Spleen (tissue), 11 donors: ENCODE measurements at regions not wholly inside any gene's neighbourhood (a gene's known extent, or its start where the extent isn't known, plus 50 kb on each side); places are given as distances from the start of the nearest gene placed in this dataset.

Experiments
- DNase-seq: peaks from one replicate; pipeline ENCODE4 v3.0.0-alpha.2; 2020
- H3K27ac ChIP-seq, 8 donors: fragments of 200-600 bp; sonication (generic) in 7 of 8; 1 replicate in 4 of 8; 2 replicates in 4 of 8; pipeline versions ENCODE4 v1.5.0 to v1.8.0; 2016 to 2021; ENCODE audit warnings: inconsistent platforms in 4 of 8, mild to moderate bottlenecking in 4 of 8, moderate library complexity in 1 of 8
- H3K27me3 ChIP-seq, 7 donors: fragments of 200-600 bp; sonication (generic) in 6 of 7; replicated peaks in 1 of 7; 1 replicate in 4 of 7; 2 replicates in 3 of 7; pipeline versions ENCODE4 v1.5.0 to v1.8.0; 2016 to 2021; ENCODE audit warnings: inconsistent platforms in 3 of 7, mild to moderate bottlenecking in 1 of 7
- H3K36me3 ChIP-seq, 6 donors: fragments of 200-600 bp; sonication (generic) in 5 of 6; 1 replicate in 4 of 6; 2 replicates in 2 of 6; pipeline versions ENCODE4 v1.5.0 to v1.8.0; 2016 to 2021; ENCODE audit warnings: inconsistent platforms in 2 of 6
- H3K4me1 ChIP-seq, 6 donors: fragments of 200-600 bp; sonication (generic) in 5 of 6; 1 replicate in 3 of 6; 2 replicates in 3 of 6; pipeline versions ENCODE4 v1.5.0 to v1.8.0; 2016 to 2021; ENCODE audit warnings: inconsistent platforms in 3 of 6
- H3K4me3 ChIP-seq, 8 donors: fragments of 200-600 bp; sonication (generic) in 7 of 8; 1 replicate in 4 of 8; 2 replicates in 4 of 8; pipeline versions ENCODE4 v1.5.0 to v1.8.0; 2016 to 2021; ENCODE audit warnings: inconsistent platforms in 4 of 8, mild to moderate bottlenecking in 4 of 8, moderate library complexity in 2 of 8
- H3K9me3 ChIP-seq, 8 donors: fragments of 200-600 bp; sonication (generic) in 7 of 8; 1 replicate in 4 of 8; 2 replicates in 4 of 8; pipeline versions ENCODE4 v1.5.0 to v1.8.0; 2016 to 2021; ENCODE audit warnings: inconsistent platforms in 4 of 8
- CTCF ChIP-seq, 11 experiments: fragments of 200-600 bp in 7 of 11; fragments of 450-650 bp in 4 of 11; sonication (generic) in 4 of 11; IDR thresholded peaks in 8 of 11; conservative IDR thresholded peaks in 3 of 11; 1 replicate in 7 of 11; 2 replicates in 4 of 11; pipeline versions ENCODE4 v1.4.0 to v1.8.0; 2016 to 2021; ENCODE audit warnings: antibody characterized with exemption in 11 of 11, inconsistent platforms in 4 of 11, mild to moderate bottlenecking in 1 of 11
- POLR2A ChIP-seq, 3 donors: fragments of 450-650 bp; IDR thresholded peaks; one replicate each; pipeline ENCODE4 v1.5.1; 2017; ENCODE audit warnings: antibody characterized with exemption in 3 of 3, mild to moderate bottlenecking in 1 of 3
- POLR2AphosphoS5 ChIP-seq, 3 donors: sonication (generic); formaldehyde crosslinking; IDR thresholded peaks; one replicate each; pipeline ENCODE4 v1.5.1; 2017; ENCODE audit warnings: antibody characterized with exemption in 3 of 3
- WGBS, 5 donors: extraction: QIAGEN DNeasy Blood & Tissue Kit in 3 of 5; methylation state at CpG; one replicate each; pipeline versions ENCODE4 v1.1.5 to v1.1.7; 2013 to 2018; 5-methylcytosine and 5-hydroxymethylcytosine counted together
- intact Hi-C: fragments of 100-400 bp; cut with DNase I; formaldehyde crosslinking; loops from one replicate; pipeline ENCODE4 v1.15.0; 2023; ENCODE audit warnings: low total_unique reads
- donor health status: healthy with polysubstance abuse.
- donor health status: DM: no; HTN: no; CAD: no; lungs with moderate emphysema.
- donor health status: DM: no; HTN: no; CAD: no.
- donor health status: Bipolar disorder and iron deficiency.
- donor health status: healthy.
- donor health status: DM: no; HTN: no; CAD: no.
- donor health status: DM: yes; HTN: yes; CAD: no.

GRCh38 chr12:105974738-105975137 is 164.0 kb downstream of the NUAK1 start:
- H3K27me3 ChIP-seq = no peaks in the 10 kb centered on the region
- H3K27ac ChIP-seq = no peak overlapping the region
- intact Hi-C loops = no loop called here
- no peak for DNase-seq
- H3K4me1 ChIP-seq = no peaks in the 10 kb centered on the region
- H3K4me3 ChIP-seq = no peak overlapping the region
- TF ChIP-seq POLR2AphosphoS5 (IDR thresholded peaks at IDR 0.05) (no peak), CTCF (IDR thresholded peaks at IDR 0.05 in 8 of 11, conservative IDR thresholded peaks at IDR 0.05 in 3 of 11) (no peak)
- 85 to 93% (median 90%) methylated on average over 3 to 4 of the region's 4 CpGs for WGBS, 5 donors
- no peaks in the 10 kb centered on the region for H3K36me3 ChIP-seq
- H3K9me3 ChIP-seq = no peaks in the 10 kb centered on the region

GRCh38 chr12:105975351-105975750 is 163.4 kb downstream of the NUAK1 start:
- WGBS, 5 donors = 80 to 89% (median 84%) methylated on average over 2 of the region's 2 CpGs
- Histone ChIP-seq H3K4me3 (no peak overlapping the region), H3K27me3 (no peaks in the 10 kb centered on the region), H3K27ac (no peak overlapping the region), H3K9me3 (no peaks in the 10 kb centered on the region), H3K4me1 (no peaks in the 10 kb centered on the region), H3K36me3 (no peaks in the 10 kb centered on the region)
- no peak for TF ChIP-seq CTCF (IDR thresholded peaks at IDR 0.05 in 8 of 11, conservative IDR thresholded peaks at IDR 0.05 in 3 of 11)
- TF ChIP-seq POLR2A (IDR thresholded peaks at IDR 0.05) = no peak
- no peak for TF ChIP-seq POLR2AphosphoS5 (IDR thresholded peaks at IDR 0.05)
- intact Hi-C loops = no loop called here
- no peak for DNase-seq

- TF ChIP-seq CTCF (IDR thresholded peaks at IDR 0.05 in 8 of 11, conservative IDR thresholded peaks at IDR 0.05 in 3 of 11) (no peak), POLR2A (IDR thresholded peaks at IDR 0.05) (no peak), POLR2AphosphoS5 (IDR thresholded peaks at IDR 0.05) (no peak)
- intact Hi-C loops = no loop called here
- Histone ChIP-seq H3K36me3 (no peaks in the 10 kb centered on the region), H3K4me1 (peaks cover 2 to 11% (median 6%) of the 10 kb centered on the region in 6 donors), H3K27ac (no peak overlapping the region), H3K9me3 (no peaks in the 10 kb centered on the region), H3K4me3 (no peak overlapping the region), H3K27me3 (no peaks in the 10 kb centered on the region)
- DNase-seq = no peak
- WGBS, 5 donors = 84 to 98% (median 94%) methylated on average over 3 of the region's 3 CpGs
Measured at GRCh38 chr12:105977236-105977635, 161.5 kb downstream of the NUAK1 start.

- no peak for TF ChIP-seq POLR2AphosphoS5 (IDR thresholded peaks at IDR 0.05)
- TF ChIP-seq CTCF (IDR thresholded peaks at IDR 0.05 in 8 of 11, conservative IDR thresholded peaks at IDR 0.05 in 3 of 11) = no peak
- no peak for TF ChIP-seq POLR2A (IDR thresholded peaks at IDR 0.05)
- no peak for DNase-seq
- Histone ChIP-seq H3K27ac (no peak overlapping the region), H3K4me3 (no peak overlapping the region), H3K36me3 (no peaks in the 10 kb centered on the region), H3K9me3 (no peaks in the 10 kb centered on the region), H3K4me1 (peaks cover 3 to 15% (median 8%) of the 10 kb centered on the region in 6 donors), H3K27me3 (no peaks in the 10 kb centered on the region)
- intact Hi-C loops = no loop called here
- whole genome bisulfite sequencing, 5 donors = 78 to 100% (median 93%) methylated on average over 1 of the region's 1 CpG
Measured at GRCh38 chr12:105977652-105978051, 161.1 kb downstream of the NUAK1 start.
